ENCODE measurements at regions not wholly inside any gene's neighbourhood (a gene's known extent, or its start where the extent isn't known, plus 50 kb on each side); places are given as distances from the start of the nearest gene placed in this dataset.

GRCh38 chr6:48233063-48233462, 122.1 kb upstream of the PTCHD4 start:
- DNase-seq = no peak

GRCh38 chr6:48229841-48230240, 118.8 kb upstream of the PTCHD4 start:
- no peak for DNase-seq

GRCh38 chr6:48222241-48222640, 111.2 kb upstream of the PTCHD4 start:
- DNase-seq = no peak

- no peak for DNase-seq
Observed at GRCh38 chr6:48213076-48213788, 102.2 kb upstream of the PTCHD4 start.

DNA sequence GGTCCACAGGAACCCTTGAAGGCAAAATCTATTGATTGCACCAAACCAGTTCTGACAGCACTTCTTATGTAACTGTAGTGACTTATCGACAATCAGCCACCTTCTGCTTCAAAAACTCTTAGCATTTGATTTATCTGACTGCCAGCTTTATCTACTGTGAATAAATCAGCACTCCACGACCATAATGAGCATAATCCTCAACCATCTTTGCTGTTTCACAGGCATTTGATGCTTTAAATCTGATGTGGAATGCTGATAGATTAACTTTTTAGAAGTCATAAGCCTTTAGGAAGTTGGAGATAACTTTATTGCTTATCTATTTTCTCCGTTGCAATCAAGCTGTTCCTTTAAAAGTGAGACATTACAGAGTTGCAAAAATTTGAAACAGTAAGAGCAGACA, 101.5 kb upstream of the PTCHD4 start:
- no peak for DNase-seq

GRCh38 chr6:48206091-48206490, 95.1 kb upstream of the PTCHD4 start:
- no peak for DNase-seq

- DNase-seq = no peak
Observed at GRCh38 chr6:48200869-48201390, 89.9 kb upstream of the PTCHD4 start.

DNA sequence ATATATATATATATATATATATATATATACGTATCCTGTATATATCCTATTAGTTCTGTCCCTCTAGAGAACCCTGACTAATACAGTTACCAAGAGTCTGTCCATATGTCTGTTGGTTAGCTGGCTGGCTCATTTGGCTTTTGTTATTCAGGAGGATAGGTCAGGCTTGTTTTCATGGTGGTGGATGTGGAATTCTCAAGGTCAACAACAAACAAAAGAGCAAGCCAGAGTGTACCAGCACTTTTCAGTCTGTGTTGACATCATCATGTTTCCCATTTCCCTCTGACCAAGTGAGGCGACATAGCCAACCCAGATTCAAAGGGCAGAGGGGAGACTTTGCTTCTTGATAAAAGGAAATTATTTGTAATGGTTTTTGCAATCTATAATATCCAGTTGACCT, 88.5 kb upstream of the PTCHD4 start:
- no peak for DNase-seq

DNA sequence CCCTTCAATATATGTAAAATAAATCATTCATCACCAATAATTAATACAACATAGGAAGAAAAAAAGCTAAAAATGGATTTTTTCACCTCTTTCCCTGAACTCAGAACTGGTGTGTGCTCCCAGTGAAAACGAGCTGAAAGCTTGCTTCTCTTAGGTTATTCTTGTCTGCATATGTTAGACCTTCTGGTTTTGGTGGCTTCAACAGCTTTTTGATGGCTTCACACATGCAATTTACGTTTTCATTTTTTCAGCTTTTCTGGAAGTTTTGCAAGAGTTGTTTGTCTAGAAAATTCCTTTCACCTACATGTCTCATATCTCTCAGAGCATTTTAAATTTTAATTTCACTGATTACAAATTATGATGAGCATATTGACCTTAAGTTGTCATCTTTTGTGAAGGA, 86.9 kb upstream of the PTCHD4 start:
- no peak for DNase-seq

- no peak for DNase-seq
Observed at GRCh38 chr6:48194596-48195295, 83.7 kb upstream of the PTCHD4 start.

DNA sequence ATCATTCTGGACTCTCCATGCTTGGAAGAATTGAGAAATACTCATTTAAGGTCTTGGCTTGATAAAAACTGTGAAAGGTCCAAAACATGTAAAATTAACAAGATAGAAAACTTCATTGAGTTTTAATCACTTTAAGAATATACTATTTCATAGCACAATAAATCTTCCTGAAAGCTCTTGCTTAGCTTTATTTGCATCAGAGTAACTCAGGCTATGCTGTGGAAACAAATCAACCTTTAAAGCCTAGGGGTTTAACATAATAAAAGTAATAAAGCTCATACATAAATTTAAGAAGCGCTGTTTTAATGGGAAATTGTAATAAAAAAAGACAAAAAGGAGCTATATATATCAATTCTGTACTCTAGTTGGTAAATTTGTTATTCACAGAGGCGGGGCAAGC, 77.2 kb upstream of the PTCHD4 start:
- no peak for DNase-seq

- DNase-seq = no peak
Observed at GRCh38 chr6:48186746-48187145, 75.7 kb upstream of the PTCHD4 start.

DNA sequence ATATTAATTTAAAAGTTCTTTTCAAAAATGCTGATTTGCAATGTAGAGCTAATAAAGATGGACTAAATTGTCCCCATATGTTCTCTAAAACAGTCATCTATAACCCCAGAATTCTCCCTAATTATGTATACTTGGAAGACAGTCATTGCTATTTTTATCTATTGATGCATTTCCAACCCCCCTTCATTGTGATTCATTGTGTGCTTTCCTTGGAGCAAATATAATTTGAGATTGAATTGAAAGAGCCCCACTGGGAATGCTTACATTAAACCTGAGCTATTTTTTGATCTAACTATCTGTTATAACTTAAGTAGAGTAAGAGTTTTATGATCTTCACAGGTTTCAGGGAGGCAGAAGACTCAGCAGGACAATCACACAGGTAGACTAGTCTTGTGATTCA, 73.7 kb upstream of the PTCHD4 start:
- no peak for DNase-seq

DNA sequence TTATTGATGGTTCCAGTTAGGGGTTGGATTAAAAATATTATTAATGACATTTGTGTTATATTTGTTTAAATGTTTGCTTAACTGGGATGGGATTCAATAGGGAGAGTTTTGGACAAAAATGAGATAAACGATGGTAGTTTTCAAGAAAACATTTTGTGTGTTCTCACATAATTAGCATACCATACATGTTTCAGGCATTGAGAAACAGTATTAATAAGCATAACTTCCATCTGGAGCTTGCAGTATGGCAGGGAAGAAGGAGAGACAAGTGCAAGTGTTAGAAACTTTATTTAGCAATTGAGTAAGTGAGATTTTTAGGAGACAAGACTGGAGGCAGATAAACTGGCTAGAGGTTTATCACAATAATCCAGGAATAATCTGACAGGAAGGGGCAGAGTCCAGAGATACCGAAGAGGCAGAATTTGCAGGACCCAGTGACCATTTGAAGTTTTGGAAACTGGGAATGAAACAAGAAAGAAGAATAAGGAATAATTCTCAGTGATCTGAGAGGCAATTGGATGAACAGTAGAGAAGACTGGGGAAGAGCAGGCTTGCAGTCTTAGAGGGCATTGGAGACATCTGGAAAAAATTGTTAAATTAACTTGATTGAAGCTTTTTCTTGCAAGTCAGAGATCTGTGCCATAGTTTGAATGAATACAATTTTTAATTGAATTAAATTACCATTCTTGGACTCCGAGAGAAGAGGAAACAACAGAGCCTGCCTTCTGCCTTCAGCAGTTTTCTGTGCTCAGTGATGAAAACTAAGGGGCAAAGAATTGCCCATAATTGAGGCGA, 73.0 kb upstream of the PTCHD4 start:
- no peak for DNase-seq

GRCh38 chr6:48183178-48183577, 72.2 kb upstream of the PTCHD4 start:
- DNase-seq = no peak

DNA sequence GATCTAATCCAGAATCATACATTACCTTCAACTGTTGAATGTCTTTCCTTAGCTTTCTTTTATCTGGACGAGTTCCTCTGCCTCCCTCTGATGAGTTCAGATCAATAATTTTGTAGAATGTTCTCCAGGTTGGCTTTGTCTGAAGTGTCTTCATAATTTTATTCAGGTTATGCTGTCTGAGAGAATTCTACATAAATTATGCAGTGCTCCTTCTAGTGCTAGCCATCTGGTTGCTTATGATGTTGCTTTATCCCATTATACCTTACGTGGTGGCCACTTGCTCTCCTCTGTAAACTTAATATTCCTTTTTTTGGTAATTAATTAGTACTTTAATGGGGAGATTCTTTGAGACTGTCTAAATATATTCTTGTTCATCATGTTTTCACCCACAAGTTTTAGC, 67.7 kb upstream of the PTCHD4 start:
- no peak for DNase-seq

DNA sequence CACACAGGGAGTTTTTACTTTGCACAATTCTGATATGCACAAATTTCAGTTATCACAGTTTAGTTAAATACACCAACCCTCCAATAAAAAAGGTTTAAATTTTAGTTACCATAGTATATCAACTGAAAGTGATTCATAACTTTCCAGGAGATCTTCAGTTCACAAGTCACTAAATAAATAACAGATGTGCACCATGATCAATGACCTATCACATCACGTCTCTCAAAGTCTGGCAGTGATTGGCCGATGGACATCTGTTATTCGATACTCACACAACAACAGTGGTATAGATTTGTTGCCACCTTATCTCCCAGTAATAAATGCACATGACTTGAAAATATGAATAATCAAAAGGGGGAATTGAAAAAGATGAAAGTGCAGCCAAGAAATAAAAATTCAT, 66.8 kb upstream of the PTCHD4 start:
- DNase-seq = no peak

GRCh38 chr6:48176645-48177308, 65.8 kb upstream of the PTCHD4 start:
- DNase-seq = no peak

DNA sequence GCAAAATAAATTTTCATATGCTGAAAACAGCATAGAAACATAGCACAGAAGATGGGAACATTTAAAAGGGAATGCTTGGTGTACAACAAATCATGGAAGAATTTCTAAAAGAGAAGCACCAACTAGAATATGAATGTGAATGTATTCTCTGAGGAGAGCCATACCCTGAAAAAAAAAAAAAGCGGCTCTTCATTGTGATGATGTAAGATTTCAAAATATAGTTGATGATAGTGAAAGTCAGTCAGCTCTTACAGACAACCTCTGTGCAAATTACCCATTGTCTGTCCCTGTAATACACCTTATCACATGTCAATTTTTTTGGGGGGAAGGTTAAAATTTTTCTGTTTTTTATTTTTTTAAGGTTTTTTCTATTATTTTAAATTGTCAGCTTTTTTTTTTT, 58.6 kb upstream of the PTCHD4 start:
- no peak for DNase-seq
